Limb (tissue), 2 donors: ENCODE measurements at regions not wholly inside any gene's neighbourhood (a gene's known extent, or its start where the extent isn't known, plus 50 kb on each side); places are given as distances from the start of the nearest gene placed in this dataset.
"Not testable (repeated sequence)": the region's sequence is repeated elsewhere in the genome, so short reads cannot be mapped to it uniquely, and the experiment has no call there.

Experiments used
- DNase-seq, 2 donors: peaks; one replicate each; pipeline ENCODE4 v3.0.0-alpha.2; 2016; ENCODE audit errors: extremely low spot score in 2 of 2

GRCh38 chr18:14342170-14342569, 201.2 kb downstream of the POTEC start:
- not testable (repeated sequence) for DNase-seq

GRCh38 chr18:14336017-14336416, 203.8 kb upstream of the ZNF519 start:
- not testable (repeated sequence) for DNase-seq

- not testable (repeated sequence) for DNase-seq
Observed at GRCh38 chr18:14321217-14321616, 189.0 kb upstream of the ZNF519 start.

GRCh38 chr18:14301255-14301654, 169.0 kb upstream of the ZNF519 start:
- DNase-seq, result not testable (repeated sequence)

- not testable (repeated sequence) for DNase-seq
Observed at GRCh38 chr18:14295081-14295480, 162.8 kb upstream of the ZNF519 start.

- no peak for DNase-seq
Observed at GRCh38 chr18:14285053-14285452, 152.8 kb upstream of the ZNF519 start.

GRCh38 chr18:14275391-14275790, 143.2 kb upstream of the ZNF519 start:
- not testable (repeated sequence) for DNase-seq

GRCh38 chr18:14265637-14266410, 133.6 kb upstream of the ZNF519 start:
- DNase-seq, result not testable (repeated sequence)

- not testable (repeated sequence) for DNase-seq
Observed at GRCh38 chr18:14262786-14263185, 130.6 kb upstream of the ZNF519 start.

- DNase-seq, result not testable (repeated sequence)
Observed at GRCh38 chr18:14250084-14250677, 117.9 kb upstream of the ZNF519 start.

GRCh38 chr18:14239224-14239623, 107.0 kb upstream of the ZNF519 start:
- DNase-seq, result not testable (repeated sequence)

- DNase-seq, result not testable (repeated sequence)
Observed at GRCh38 chr18:14236356-14237048, 104.3 kb upstream of the ZNF519 start.

- not testable (repeated sequence) for DNase-seq
Observed at GRCh38 chr18:14225286-14225679, 93.0 kb upstream of the ZNF519 start.

- DNase-seq, result not testable (repeated sequence)
Observed at GRCh38 chr18:14224551-14225285, 92.5 kb upstream of the ZNF519 start.

- not testable (repeated sequence) for DNase-seq
Observed at GRCh38 chr18:14223919-14224318, 91.7 kb upstream of the ZNF519 start.

- not testable (repeated sequence) for DNase-seq
Observed at GRCh38 chr18:14223231-14223822, 91.1 kb upstream of the ZNF519 start.

GRCh38 chr18:14222354-14223221, 90.4 kb upstream of the ZNF519 start:
- DNase-seq, result not testable (repeated sequence)

GRCh38 chr18:14221689-14222088, 89.5 kb upstream of the ZNF519 start:
- DNase-seq, result no peak

GRCh38 chr18:14215952-14216351, 83.7 kb upstream of the ZNF519 start:
- DNase-seq, result not testable (repeated sequence)

- DNase-seq, result not testable (repeated sequence)
Observed at GRCh38 chr18:14203424-14203823, 71.2 kb upstream of the ZNF519 start.
